ENCODE measurements at regions not wholly inside any gene's neighbourhood (a gene's known extent, or its start where the extent isn't known, plus 50 kb on each side); places are given as distances from the start of the nearest gene placed in this dataset.

GRCh38 chr5:88142636-88142885 is 126.1 kb downstream of the TMEM161B start:
- DNase-seq (ENCODE audit: low spot score) = peak; percentile 11
- no peak overlapping the region for H3K27ac ChIP-seq (ENCODE audit: low read depth)
- peak overlapping the region; percentile 53 for H3K4me3 ChIP-seq
- no peak overlapping the region for H2AFZ ChIP-seq
- H3K36me3 Mint-ChIP-seq (ENCODE audit: low read depth) = no peaks in the 10 kb centered on the region
- H3K9me3 Mint-ChIP-seq = no peaks in the 10 kb centered on the region; the same call in 2 of the 3 replicates
- peaks cover 8% of the 10 kb centered on the region; the same call in 1 of the 2 replicates for H3F3A ChIP-seq (replicated peaks; ENCODE audit: low read depth)
- no peaks in the 10 kb centered on the region for H3K27me3 Mint-ChIP-seq (ENCODE audit: insufficient read depth, low read depth, poor library complexity)
- peak overlapping the region; percentile 90 for H3K4me2 ChIP-seq
- H3K4me1 ChIP-seq (ENCODE audit: insufficient read depth) = peaks cover 53% of the 10 kb centered on the region
- no peak overlapping the region for H3K27ac Mint-ChIP-seq
- no peaks in the 10 kb centered on the region for H4K20me1 ChIP-seq (replicated peaks; ENCODE audit: insufficient read depth)
- TF ChIP-seq ZNF331 (CRISPR knock-in tag; IDR thresholded peaks at IDR 0.05; ENCODE audit: low read depth) (no peak), ETS1 (IDR thresholded peaks at IDR 0.05) (no peak), JUNB (IDR thresholded peaks at IDR 0.05; ENCODE audit: unreplicated experiment) (no peak), NANOG (IDR thresholded peaks at IDR 0.05; ENCODE audit: borderline replicate concordance) (no peak), REST (IDR thresholded peaks at IDR 0.05; ENCODE audit: unreplicated experiment) (no peak), CTCF (conservative IDR thresholded peaks at IDR 0.05; ENCODE audit: low read depth in 2 of 2) (no peak), POLR2AphosphoS5 (IDR thresholded peaks at IDR 0.05; ENCODE audit: low read depth) (no peak), STAT1 (IDR thresholded peaks at IDR 0.05; ENCODE audit: unreplicated experiment) (no peak), CREB1 (CRISPR knock-in tag; IDR thresholded peaks at IDR 0.05; ENCODE audit: low read depth) (no peak), ZNF462 (CRISPR knock-in tag; IDR thresholded peaks at IDR 0.05) (no peak), ZNF114 (CRISPR knock-in tag; IDR thresholded peaks at IDR 0.05) (no peak), EZH2 (IDR thresholded peaks at IDR 0.05; ENCODE audit: low read depth, unreplicated experiment) (no peak), EZH2phosphoT487 (IDR thresholded peaks at IDR 0.05; ENCODE audit: unreplicated experiment) (no peak)
- peaks cover 19% of the 10 kb centered on the region for H3K4me1 Mint-ChIP-seq
- H3K36me3 ChIP-seq (ENCODE audit: insufficient read depth) = no peaks in the 10 kb centered on the region
- no peaks in the 10 kb centered on the region for H3K9me2 ChIP-seq (ENCODE audit: insufficient read depth)
- H3K79me2 ChIP-seq (replicated peaks; ENCODE audit: insufficient read depth) = no peaks in the 10 kb centered on the region
- ATAC-seq = no peak
- H3K27me3 ChIP-seq (ENCODE audit: insufficient read depth) = peaks cover 76% of the 10 kb centered on the region
- no peak overlapping the region for H3K4me3 Mint-ChIP-seq

All from GM23338 (cell line).